Neural progenitor cell (in vitro differentiated cells): ENCODE measurements at regions not wholly inside any gene's neighbourhood (a gene's known extent, or its start where the extent isn't known, plus 50 kb on each side); places are given as distances from the start of the nearest gene placed in this dataset.
A peak's percentile ranks its signal among the peaks of the same experiment; 100 is the strongest.

Source experiments
- DNase-seq: peaks from one replicate; pipeline ENCODE4 v3.0.0-alpha.2; 2016; ENCODE audit warnings: low spot score
- H2AFZ ChIP-seq: fragments of 200-600 bp; sonication (generic); replicated peaks from 2 replicates; pipeline ENCODE4 v1.6.1; 2016; ENCODE audit warnings: antibody characterized with exemption
- H3F3A ChIP-seq: fragments of 200-600 bp; sonication (generic); 2 replicates; pipeline ENCODE4 v1.6.1; 2016; ENCODE audit warnings: antibody characterized with exemption, low read depth
- H3K27ac ChIP-seq: fragments of 200-600 bp; sonication (generic); 2 replicates; pipeline ENCODE4 v1.5.1; 2016; ENCODE audit warnings: mild to moderate bottlenecking
- H3K27me3 ChIP-seq: fragments of 200-600 bp; sonication (generic); 2 replicates; pipeline ENCODE4 v1.6.1; 2016; ENCODE audit warnings: mild to moderate bottlenecking, moderate library complexity
- H3K36me3 ChIP-seq: fragments of 200-600 bp; sonication (generic); 2 replicates; pipeline ENCODE4 v1.5.1; 2016
- H3K4me1 ChIP-seq: fragments of 200-600 bp; sonication (generic); 2 replicates; pipeline ENCODE4 v1.6.1; 2016; ENCODE audit warnings: mixed run types
- H3K4me2 ChIP-seq: fragments of 200-600 bp; sonication (generic); 2 replicates; pipeline ENCODE4 v1.6.1; 2016
- H3K4me3 ChIP-seq: fragments of 200-600 bp; sonication (generic); 2 replicates; pipeline ENCODE4 v1.5.1; 2016
- H3K79me2 ChIP-seq: fragments of 200-600 bp; sonication (generic); 2 replicates; pipeline ENCODE4 v1.6.1; 2016; ENCODE audit warnings: low read depth
- H3K9ac ChIP-seq: fragments of 200-600 bp; sonication (generic); 2 replicates; pipeline ENCODE4 v1.6.1; 2016
- H3K9me3 ChIP-seq: fragments of 200-600 bp; sonication (generic); 2 replicates; pipeline ENCODE4 v1.5.1; 2016; ENCODE audit warnings: low read depth
- H4K20me1 ChIP-seq: fragments of 200-600 bp; sonication (generic); 2 replicates; pipeline ENCODE4 v1.6.1; 2016; ENCODE audit warnings: low read depth
- H3K27ac Mint-ChIP-seq: 3 replicates; pipeline ENCODE4 v1.8.0; 2021; ENCODE audit warnings: mixed read lengths
- H3K27me3 Mint-ChIP-seq: 2 replicates; pipeline ENCODE4 v1.8.0; 2022; ENCODE audit warnings: low read depth, mild to moderate bottlenecking, inconsistent platforms, moderate library complexity, mixed read lengths; ENCODE audit not compliant: insufficient read depth
- H3K36me3 Mint-ChIP-seq: 3 replicates; pipeline ENCODE4 v1.8.0; 2021; ENCODE audit warnings: mixed read lengths
- H3K4me1 Mint-ChIP-seq: 3 replicates; pipeline ENCODE4 v1.8.0; 2021; ENCODE audit warnings: mixed read lengths
- H3K4me3 Mint-ChIP-seq: 3 replicates; pipeline ENCODE4 v1.8.0; 2021; ENCODE audit warnings: mild to moderate bottlenecking, moderate library complexity, mixed read lengths
- H3K9me3 Mint-ChIP-seq: 3 replicates; pipeline ENCODE4 v1.8.0; 2020; ENCODE audit warnings: mixed read lengths
- CTCF ChIP-seq: fragments of 200-600 bp; sonication (generic); IDR thresholded peaks from 2 replicates; pipeline ENCODE4 v1.5.1; 2017; ENCODE audit warnings: antibody characterized with exemption, mild to moderate bottlenecking
- EZH2 ChIP-seq: fragments of 200-600 bp; sonication (generic); IDR thresholded peaks from 2 replicates; pipeline ENCODE4 v1.6.1; 2017; ENCODE audit warnings: antibody characterized with exemption, mild to moderate bottlenecking, moderate library complexity
- EZH2phosphoT487 ChIP-seq: fragments of 200-600 bp; sonication (generic); IDR thresholded peaks from 2 replicates; pipeline ENCODE4 v1.6.1; 2017; ENCODE audit warnings: antibody characterized with exemption

GRCh38 chr18:2082676-2083075 is 488.6 kb downstream of the METTL4 start:
- Histone ChIP-seq H3K27ac (no peak overlapping the region), H3K79me2 (no peaks in the 10 kb centered on the region), H2AFZ (no peak overlapping the region), H3K36me3 (no peaks in the 10 kb centered on the region), H3K4me3 (no peak overlapping the region), H3K4me1 (no peaks in the 10 kb centered on the region), H3K9me3 (no peaks in the 10 kb centered on the region), H3K27me3 (no peaks in the 10 kb centered on the region), H4K20me1 (no peaks in the 10 kb centered on the region), H3K9ac (no peak overlapping the region), H3K4me2 (no peak overlapping the region), H3F3A (no peaks in the 10 kb centered on the region)
- Mint-ChIP-seq H3K4me1 (no peaks in the 10 kb centered on the region), H3K4me3 (no peak overlapping the region), H3K36me3 (no peaks in the 10 kb centered on the region), H3K27me3 (no peaks in the 10 kb centered on the region), H3K27ac (no peak overlapping the region), H3K9me3 (no peaks in the 10 kb centered on the region)
- TF ChIP-seq EZH2 (no peak), EZH2phosphoT487 (no peak), CTCF (no peak)
- DNase-seq: no peak

GRCh38 chr18:2083691-2084090 is 487.6 kb downstream of the METTL4 start:
- no peaks in the 10 kb centered on the region for H3K36me3 Mint-ChIP-seq
- no peak overlapping the region for H2AFZ ChIP-seq
- H3K27me3 Mint-ChIP-seq: no peaks in the 10 kb centered on the region
- TF ChIP-seq EZH2 (no peak), CTCF (peak; percentile 47)
- H4K20me1 ChIP-seq: no peaks in the 10 kb centered on the region
- peak; percentile 8 for DNase-seq
- no peaks in the 10 kb centered on the region for H3K4me1 ChIP-seq
- no peaks in the 10 kb centered on the region for H3K36me3 ChIP-seq
- H3K27me3 ChIP-seq: no peaks in the 10 kb centered on the region
- H3K4me1 Mint-ChIP-seq: no peaks in the 10 kb centered on the region
- H3K27ac Mint-ChIP-seq: no peak overlapping the region
- H3K9me3 ChIP-seq: no peaks in the 10 kb centered on the region
- no peaks in the 10 kb centered on the region for H3K9me3 Mint-ChIP-seq
- H3K9ac ChIP-seq: no peak overlapping the region
- H3K79me2 ChIP-seq: no peaks in the 10 kb centered on the region
- H3K4me2 ChIP-seq: no peak overlapping the region
- H3K4me3 ChIP-seq: no peak overlapping the region
- no peak overlapping the region for H3K4me3 Mint-ChIP-seq
- no peaks in the 10 kb centered on the region for H3F3A ChIP-seq
- H3K27ac ChIP-seq: no peak overlapping the region

- Mint-ChIP-seq H3K27ac (no peak overlapping the region), H3K27me3 (no peaks in the 10 kb centered on the region), H3K4me1 (peaks cover 3% of the 10 kb centered on the region), H3K4me3 (no peak overlapping the region), H3K9me3 (no peaks in the 10 kb centered on the region), H3K36me3 (no peaks in the 10 kb centered on the region)
- H3K4me1 ChIP-seq: no peaks in the 10 kb centered on the region
- H4K20me1 ChIP-seq: no peaks in the 10 kb centered on the region
- no peak overlapping the region for H2AFZ ChIP-seq
- H3K79me2 ChIP-seq: no peaks in the 10 kb centered on the region
- H3F3A ChIP-seq: no peaks in the 10 kb centered on the region
- no peak overlapping the region for H3K27ac ChIP-seq
- DNase-seq: no peak
- TF ChIP-seq EZH2 (no peak), EZH2phosphoT487 (no peak), CTCF (no peak)
- H3K4me3 ChIP-seq: no peak overlapping the region
- no peaks in the 10 kb centered on the region for H3K36me3 ChIP-seq
- no peak overlapping the region for H3K4me2 ChIP-seq
- H3K27me3 ChIP-seq: no peaks in the 10 kb centered on the region
- H3K9ac ChIP-seq: no peak overlapping the region
- H3K9me3 ChIP-seq: no peaks in the 10 kb centered on the region
Observed at GRCh38 chr18:2086439-2086838, 484.9 kb downstream of the METTL4 start.
